ENCODE measurements at regions not wholly inside any gene's neighbourhood (a gene's known extent, or its start where the extent isn't known, plus 50 kb on each side); places are given as distances from the start of the nearest gene placed in this dataset.

GRCh38 chr6:95142661-95143335, 434.5 kb upstream of the MANEA start:
- DNase-seq, result no peak

- peak; percentile 31 for DNase-seq
Measured at GRCh38 chr6:95143408-95144180, 433.7 kb upstream of the MANEA start.

- DNase-seq, result no peak
Measured at GRCh38 chr6:95145457-95145856, 431.9 kb upstream of the MANEA start.

GRCh38 chr6:95159557-95159956, 417.8 kb upstream of the MANEA start:
- DNase-seq, result no peak

GRCh38 chr6:95169775-95170174, 407.6 kb upstream of the MANEA start:
- no peak for DNase-seq

- no peak for DNase-seq
Measured at GRCh38 chr6:95175927-95176675, 401.2 kb upstream of the MANEA start.

GRCh38 chr6:95185874-95186273, 391.5 kb upstream of the MANEA start:
- DNase-seq, result no peak

GRCh38 chr6:95186710-95187109, 390.6 kb upstream of the MANEA start:
- no peak for DNase-seq

- no peak for DNase-seq
Measured at GRCh38 chr6:95197590-95197989, 379.7 kb upstream of the MANEA start.

- DNase-seq, result peak; percentile 26
Measured at GRCh38 chr6:95203153-95203754, 374.1 kb upstream of the MANEA start.

GRCh38 chr6:95204178-95204577, 373.2 kb upstream of the MANEA start:
- no peak for DNase-seq

GRCh38 chr6:95208621-95209020, 368.7 kb upstream of the MANEA start:
- no peak for DNase-seq

GRCh38 chr6:95209074-95209473, 368.3 kb upstream of the MANEA start:
- DNase-seq, result no peak

GRCh38 chr6:95216555-95216954, 360.8 kb upstream of the MANEA start:
- DNase-seq, result no peak

GRCh38 chr6:95227351-95227750, 350.0 kb upstream of the MANEA start:
- DNase-seq, result peak; percentile 11

GRCh38 chr6:95228636-95229035, 348.7 kb upstream of the MANEA start:
- DNase-seq, result no peak

- DNase-seq, result no peak
Measured at GRCh38 chr6:95230071-95230740, 347.1 kb upstream of the MANEA start.

GRCh38 chr6:95231416-95231815, 345.9 kb upstream of the MANEA start:
- DNase-seq, result no peak

GRCh38 chr6:95232446-95232845, 344.9 kb upstream of the MANEA start:
- DNase-seq, result no peak

GRCh38 chr6:95233879-95234278, 343.5 kb upstream of the MANEA start:
- no peak for DNase-seq

- no peak for DNase-seq
Measured at GRCh38 chr6:95240514-95240913, 336.8 kb upstream of the MANEA start.

- no peak for DNase-seq
Measured at GRCh38 chr6:95242560-95242959, 334.8 kb upstream of the MANEA start.

GRCh38 chr6:95243053-95243452, 334.3 kb upstream of the MANEA start:
- DNase-seq, result no peak
